GM19438 (cell line): ENCODE measurements at regions not wholly inside any gene's neighbourhood (a gene's known extent, or its start where the extent isn't known, plus 50 kb on each side); places are given as distances from the start of the nearest gene placed in this dataset.
A peak's percentile ranks its signal among the peaks of the same experiment; 100 is the strongest.
"Not testable (repeated sequence)": the region's sequence is repeated elsewhere in the genome, so short reads cannot be mapped to it uniquely, and the experiment has no call there.

Experiments used
- ATAC-seq: cut with Tn5 transposase; IDR thresholded peaks from one replicate; pipeline ENCODE4 v1.9.1; 2021; ENCODE audit warnings: low read depth; ENCODE audit not compliant: unreplicated experiment

DNA sequence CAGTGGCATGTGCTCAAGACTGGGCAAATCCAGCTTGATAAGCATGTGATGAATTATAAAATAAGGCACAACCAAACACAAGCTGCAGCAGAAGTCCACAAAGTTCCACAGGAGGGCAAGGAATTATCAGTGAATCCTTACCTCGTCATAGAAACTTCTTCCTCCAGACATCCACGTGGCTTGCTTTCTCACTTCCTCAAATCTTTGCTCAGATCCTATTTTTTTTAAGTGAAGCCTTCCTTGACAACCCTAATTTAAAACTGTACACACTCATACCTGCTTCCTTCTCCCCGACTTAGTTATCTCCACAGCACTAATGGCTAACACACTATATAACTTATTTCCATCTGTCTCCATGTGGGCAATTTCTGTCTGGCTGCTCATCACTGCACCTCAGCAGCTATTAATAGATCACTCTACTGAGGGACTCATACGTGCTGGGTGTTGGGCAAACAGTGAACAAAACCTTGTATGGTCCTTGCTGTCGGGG, 320.7 kb downstream of the KLF13 start:
- ATAC-seq: not testable (repeated sequence)

DNA sequence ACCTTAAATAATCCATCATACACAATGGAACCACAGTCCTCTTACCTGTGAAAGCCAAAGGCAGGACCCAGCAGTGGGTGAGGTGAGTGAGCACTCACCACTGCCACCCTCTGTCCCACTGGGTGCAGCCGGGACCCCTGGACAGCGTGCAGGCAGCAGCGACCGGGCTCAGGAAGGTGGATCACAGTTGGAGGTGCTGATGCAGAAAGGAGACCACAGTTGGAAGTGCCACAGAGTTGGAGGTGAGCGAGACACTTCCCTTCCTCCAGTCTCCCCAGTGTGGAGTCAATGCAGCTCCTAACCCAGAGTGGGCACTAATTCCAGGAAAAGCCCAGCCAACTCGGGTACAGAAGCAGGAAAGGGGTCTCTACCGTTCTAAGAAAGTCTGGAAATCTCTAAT, 323.0 kb downstream of the KLF13 start:
- ATAC-seq: not testable (repeated sequence)

DNA sequence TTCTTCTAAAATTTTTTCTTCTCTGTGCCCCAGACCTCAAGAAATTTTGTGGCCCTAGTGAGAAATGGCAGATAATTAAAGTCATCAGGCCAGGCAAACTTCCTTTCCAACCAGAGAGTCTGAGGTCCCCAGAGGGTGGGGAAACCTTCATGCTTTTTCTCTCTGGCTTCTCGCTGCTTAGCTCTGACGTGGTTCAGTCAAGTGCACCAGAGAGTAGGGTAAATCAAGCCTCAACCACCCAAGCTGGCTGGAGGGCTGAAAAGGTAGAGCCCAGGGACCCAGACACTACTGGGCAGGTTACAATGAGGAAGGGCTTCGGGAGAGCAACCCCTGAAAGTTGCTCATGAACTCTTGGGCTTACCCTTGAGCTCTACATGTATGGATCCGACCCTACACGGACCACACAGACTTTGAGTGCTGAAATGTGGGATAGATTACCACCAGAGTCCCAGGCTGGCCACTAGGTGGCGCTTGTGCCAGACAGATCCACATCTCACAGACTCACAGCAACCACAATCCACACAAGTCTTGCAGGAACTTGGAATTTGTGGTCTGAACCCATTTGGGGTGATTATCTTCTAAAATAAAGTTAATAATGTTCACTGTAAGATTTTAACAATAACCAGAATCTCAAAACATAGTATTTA, 323.5 kb downstream of the KLF13 start:
- not testable (repeated sequence) for ATAC-seq

DNA sequence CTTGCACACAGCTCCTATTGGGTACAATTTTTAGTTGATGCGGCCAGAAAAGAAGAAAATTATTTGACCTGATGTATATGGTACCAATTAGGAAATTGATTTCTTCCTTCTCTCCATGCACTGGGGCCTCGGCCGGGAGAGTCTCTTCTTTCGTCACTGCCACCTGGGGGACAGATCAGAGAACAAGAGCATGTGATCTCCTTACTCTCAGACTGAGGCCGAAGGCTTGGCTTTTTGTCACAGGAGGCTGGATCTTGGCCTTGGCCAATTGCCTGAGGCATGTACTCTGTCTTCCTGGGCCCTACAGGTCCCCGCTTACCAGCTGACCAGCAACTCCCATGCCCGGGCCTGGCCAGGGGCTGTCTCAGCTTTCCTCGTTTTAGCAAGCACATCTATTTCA, 330.3 kb downstream of the KLF13 start:
- not testable (repeated sequence) for ATAC-seq

DNA sequence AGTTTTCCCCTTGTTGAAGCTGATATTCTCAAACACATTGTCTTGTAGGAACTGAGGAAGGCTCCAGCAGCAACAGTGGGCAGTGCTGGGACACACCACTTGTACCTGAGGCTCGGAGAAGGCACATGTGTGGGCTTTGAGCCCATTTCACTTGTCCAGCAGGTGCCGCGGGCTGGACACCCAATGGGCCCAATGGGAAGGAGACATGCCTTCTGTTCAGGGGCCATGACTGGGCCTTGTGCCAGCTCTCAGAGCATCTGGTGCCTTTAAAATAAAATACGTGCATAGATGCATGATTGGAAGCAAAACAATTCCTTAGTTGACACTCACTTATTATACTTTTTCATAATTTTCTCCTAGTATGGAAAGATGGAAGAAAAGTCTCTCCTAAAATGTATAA, 334.2 kb downstream of the KLF13 start:
- ATAC-seq: no peak

DNA sequence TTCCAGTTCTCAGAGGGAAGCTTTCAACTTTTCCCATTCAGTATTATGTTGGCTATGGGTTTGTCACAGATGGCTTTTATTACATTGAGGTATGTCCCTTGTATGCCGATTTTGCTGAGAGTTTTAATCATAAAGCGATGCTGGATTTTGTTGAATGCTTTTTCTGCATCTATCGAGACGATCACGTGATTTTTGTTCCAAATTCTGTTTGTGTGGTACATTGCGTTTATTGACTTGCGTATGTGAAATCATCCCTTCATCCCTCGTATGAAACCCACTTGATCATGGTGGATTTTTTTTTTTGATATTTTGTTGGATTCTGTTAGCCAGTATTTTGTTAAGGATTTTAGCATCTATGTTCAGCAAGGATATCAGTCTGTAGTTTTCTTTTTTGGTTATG, 339.1 kb downstream of the KLF13 start:
- not testable (repeated sequence) for ATAC-seq

DNA sequence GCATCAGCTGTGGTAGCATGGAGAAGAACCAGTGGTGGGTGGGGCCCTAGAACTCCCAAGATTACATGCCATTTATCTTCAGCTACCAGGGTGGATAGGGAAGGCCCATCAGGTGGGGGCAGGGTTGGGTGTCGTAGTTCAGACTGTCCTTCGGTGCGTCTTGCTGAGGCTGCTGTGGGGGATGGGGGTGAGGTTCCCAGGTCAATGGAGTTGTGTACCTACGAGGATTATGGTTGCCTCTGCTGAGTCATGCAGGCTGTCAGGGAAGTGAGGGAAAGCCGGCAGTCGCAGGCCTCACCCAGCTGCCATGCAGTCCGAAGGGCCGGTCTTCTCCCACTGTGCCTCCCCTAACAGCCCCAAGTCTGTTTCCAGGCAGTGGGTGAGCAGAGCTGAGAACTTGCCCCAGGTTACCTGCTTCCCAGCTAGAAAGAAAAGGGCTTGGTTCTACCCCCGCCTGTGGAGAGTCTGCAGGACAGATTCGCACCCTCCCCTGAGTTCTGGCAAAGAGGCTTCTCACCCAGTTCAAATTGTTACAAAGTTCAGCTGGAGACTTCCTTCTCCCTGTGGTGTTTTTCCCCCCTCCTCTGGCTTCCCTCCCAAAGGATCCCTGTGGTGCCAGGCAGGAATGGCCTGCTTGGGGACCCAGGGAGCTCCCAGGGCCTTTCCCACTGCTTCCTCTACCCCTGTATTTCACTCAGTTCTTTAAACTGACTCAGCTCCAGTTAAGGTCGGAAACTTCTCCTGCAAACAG, 342.7 kb downstream of the KLF13 start:
- ATAC-seq: not testable (repeated sequence)

DNA sequence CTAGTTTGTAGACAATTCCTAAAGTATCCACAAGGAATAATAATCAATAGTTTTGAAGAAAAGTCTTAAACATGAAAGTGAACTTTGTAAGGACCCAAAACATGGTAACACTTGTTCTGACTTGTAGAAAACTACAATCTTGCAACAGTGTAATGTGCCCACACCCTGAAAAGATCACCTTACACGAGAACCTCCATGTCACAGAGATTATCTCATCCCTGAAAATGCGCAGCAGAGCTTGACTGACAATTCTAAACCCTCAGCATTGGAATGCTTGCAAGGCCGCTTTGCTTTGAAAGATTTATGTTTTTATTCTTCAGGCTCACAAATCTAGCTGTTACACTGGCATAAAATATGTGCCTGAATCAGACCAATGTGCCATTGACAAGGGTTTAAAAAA, 346.6 kb downstream of the KLF13 start:
- ATAC-seq: not testable (repeated sequence)

DNA sequence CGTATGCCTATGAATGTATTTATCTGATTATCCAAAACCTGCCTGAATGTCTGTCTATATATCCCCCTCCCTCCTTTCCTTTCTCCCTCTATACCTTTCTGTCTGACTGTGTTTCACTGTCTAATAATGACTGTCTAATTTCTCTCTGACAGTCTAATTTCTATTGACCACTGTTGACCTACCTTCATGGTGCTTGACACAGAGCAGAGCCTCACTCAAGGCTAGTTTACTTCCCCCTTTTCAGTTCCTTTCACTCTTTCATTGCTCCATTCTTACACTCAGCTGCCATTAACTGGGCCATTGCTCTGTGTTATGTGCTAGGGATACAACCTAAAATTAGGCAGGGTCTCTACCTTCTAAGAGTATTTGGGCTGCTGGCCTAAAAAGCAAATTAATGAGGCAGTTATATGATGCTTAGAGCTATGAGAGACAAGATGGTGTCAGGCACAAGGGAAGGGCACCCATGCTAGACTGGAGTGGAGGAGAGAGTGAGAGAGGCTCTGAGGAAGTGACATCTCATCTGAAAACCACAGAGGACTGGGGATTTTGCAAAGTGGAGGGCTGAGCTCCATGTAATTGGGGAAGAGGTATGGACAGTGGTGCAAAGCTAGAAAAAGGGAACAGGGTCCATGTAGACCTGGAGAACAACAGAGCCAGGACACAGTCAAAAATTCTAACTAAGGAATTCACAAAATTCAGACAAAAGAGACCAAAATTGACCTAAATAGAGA, 348.6 kb upstream of the CHRNA7 start:
- ATAC-seq: not testable (repeated sequence)

DNA sequence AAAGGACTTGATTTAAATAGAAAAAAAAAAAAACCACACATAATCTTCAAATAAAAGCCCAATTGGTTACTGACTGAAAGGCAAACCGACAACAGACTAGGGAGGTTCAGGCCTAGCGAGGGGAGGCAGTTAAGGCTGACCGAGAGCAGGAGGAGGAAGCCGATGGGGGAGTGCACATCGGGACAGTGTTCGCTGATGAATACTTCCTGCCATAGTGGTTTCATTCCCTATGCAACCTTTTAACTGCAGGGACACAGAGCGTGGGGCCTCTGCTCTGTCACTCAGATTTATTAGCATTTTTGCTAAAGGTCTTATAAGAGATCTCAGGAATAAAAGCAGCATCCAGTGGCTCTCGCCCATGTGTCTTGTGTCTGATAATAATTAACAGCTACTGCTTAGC, 343.2 kb upstream of the CHRNA7 start:
- ATAC-seq: not testable (repeated sequence)

DNA sequence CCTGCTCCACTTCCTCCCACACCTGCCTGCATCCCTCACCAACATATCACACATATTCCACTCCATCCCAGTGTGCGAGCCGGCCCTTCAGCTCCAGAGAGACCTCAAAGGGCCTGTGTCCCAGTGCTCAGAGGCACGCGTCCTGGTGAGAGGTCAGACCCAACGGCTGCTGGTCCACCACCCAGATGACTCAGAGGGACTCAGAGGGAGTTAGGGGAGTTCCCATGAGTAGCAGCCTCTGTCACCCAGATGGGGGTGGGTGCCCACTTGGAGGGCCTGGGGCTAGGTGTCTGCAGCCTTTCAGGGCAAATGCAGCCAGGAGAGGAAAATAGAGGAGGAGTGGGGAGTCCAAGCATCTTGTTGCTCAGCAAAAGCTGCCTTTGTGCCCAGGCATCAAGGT, 333.8 kb upstream of the CHRNA7 start:
- not testable (repeated sequence) for ATAC-seq

DNA sequence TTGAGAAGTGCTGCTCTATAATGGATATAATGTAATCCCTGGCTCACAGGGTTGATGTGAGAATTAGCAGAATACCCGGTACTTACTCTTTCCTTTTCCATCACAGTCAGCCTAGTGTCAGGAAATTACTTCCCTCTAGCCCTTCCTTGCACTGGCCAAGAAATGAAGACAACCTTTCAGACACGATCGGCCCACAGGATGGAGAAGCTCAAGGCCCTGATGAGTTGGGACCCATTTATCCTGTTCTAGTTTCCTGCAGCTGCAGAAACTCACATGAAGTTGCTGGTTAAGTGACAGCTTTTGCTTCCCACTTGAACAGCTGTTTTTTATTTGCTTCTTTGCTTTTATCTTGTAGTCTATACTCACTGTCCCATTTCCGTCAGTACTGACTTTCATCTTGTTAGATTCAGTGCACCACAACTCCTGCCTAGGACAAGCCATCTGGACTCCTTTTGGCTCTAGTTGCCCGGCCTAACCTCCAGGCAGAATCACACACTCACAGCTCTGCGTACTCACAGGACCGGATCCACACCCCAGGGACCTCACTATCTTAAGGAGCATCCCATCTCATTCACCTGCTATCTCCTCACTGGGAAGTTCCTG, 325.1 kb upstream of the CHRNA7 start:
- not testable (repeated sequence) for ATAC-seq

DNA sequence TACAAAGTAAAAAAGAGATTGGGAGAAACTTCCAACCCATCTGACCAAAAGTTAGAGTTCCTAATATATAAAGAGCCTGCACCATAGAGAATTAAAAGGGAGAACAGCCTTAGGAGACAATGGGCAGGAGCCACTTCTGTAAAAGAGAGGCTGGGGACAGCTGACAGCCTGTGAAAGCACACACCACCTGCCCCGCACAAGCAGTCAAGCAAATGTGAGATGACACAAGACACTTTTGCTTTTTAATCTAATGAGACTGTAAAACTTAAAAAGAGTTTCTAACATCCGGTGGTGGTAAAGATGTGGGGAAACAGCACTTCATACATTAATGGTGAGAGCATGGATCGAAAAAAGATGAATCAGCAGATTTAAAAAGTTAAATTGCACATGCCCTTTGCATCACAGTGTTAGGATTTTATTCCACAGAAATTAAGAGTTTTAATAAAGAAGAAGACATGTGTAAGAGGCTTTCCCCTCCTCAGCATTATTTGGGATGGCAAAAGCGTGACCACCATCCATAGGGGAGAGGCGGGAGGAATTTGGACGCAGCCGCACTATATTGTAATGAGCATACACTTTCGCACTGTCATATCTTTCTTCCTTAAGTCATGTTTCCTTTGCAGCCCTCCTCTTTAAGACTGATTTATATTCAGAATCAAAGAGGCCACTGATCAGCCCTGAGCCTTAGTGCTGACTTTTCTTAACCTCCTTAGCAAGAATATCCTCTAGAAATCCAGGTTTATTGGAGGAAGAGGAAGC, 322.2 kb upstream of the CHRNA7 start:
- peak; percentile 51 for ATAC-seq

DNA sequence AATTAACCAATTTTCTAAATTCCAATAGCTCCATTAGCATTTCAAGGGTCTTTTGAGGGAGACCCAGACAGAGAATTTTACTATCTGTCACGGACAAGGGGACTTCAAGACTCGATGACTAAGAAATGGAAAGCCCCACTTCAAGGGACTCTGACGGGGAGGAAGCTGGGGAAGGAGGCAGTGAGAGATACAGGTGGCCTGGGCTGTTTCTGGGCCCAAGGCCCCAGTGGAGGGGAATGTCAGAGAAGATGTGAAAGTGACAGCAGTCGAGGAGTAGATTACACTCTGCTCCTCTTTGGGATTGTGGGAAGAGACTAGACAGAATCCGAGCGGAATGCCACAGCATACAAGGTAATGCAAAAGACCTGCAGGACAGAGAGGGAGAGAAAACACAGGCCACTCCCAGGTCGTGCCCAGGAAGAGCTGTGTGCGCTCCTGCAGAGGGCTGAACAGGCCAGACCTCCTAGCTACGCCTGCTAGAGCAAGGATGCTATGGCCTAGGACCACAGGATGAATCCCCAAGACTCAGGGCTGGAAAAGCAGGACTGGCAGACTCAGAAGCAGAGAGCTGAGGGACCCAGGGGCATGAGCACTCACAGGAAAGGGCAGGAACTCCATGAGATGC, 321.5 kb upstream of the CHRNA7 start:
- ATAC-seq: peak; percentile 79

DNA sequence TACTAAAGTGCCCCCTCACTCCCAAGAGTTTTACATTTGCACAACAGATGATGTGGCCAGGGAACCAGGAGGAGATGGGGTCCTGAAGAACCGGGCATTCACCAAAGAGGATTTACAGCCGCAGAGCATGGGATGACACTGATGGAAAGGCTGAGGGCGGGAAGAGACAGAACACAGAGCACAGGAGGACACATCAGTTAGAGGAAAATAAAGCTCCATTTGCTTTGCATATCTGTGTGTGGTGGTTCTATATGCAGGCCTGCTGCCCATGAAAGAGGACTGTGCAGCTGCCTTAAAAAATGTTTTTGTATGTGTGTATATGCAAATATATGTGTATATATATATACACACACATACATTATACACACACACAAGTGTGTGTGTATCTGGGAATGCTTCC, 320.8 kb upstream of the CHRNA7 start:
- ATAC-seq: not testable (repeated sequence)

DNA sequence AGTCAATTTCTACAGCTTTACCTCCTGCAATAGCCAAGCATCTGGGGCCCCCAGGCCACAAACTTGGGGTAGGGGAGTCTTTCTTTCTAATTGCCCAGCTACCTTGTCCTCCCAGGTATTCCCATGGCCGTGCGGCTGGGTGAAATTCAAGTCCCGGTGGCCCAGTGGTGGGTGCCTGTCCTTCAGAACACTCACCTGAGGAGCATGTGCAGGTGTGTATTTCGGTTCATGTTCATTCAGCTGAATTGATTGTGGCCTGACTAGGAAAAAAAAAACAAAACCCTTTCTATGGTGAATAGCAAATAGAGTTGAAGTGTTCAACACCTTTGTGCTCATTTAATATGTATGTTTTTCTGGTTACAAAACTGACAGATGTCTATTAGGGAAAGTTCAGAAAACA, 319.5 kb upstream of the CHRNA7 start:
- not testable (repeated sequence) for ATAC-seq

DNA sequence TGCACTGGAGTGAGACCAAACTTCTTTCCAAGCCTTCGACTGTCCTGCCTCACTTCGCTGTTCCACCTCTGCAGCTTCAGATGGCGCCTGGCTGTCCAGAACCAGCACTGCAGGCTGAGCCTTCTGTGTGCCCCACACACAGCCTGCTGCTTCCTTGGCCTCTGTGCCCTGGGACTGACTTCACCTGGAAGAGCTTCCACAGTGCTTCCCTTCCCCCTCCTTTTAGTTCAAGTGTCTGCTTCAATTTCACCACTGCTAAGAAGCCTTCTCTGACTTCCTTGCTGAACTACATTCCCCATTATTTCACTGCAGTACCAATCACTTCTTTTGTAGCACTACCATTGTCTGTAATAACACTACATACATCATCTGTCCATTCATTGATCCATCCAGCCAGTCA, 315.1 kb upstream of the CHRNA7 start:
- not testable (repeated sequence) for ATAC-seq

DNA sequence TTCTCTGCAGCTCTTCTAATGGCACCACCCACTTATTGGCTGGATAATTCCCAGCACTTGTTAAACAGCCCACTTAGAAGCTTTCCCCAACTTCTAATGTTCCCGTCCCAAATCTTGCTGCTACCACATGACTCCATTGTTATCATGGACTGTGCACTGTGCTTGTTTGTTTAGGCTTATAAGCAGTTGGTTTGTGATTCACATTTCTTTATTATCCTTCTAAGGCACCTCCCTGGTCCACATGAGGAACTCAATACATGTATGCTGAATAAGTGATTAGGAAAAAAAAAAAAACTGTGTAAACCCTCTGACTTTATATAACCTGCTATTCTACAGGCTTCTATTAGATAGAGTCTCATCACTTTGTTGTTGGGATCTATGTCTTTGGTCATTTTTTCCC, 311.7 kb upstream of the CHRNA7 start:
- ATAC-seq: not testable (repeated sequence)

DNA sequence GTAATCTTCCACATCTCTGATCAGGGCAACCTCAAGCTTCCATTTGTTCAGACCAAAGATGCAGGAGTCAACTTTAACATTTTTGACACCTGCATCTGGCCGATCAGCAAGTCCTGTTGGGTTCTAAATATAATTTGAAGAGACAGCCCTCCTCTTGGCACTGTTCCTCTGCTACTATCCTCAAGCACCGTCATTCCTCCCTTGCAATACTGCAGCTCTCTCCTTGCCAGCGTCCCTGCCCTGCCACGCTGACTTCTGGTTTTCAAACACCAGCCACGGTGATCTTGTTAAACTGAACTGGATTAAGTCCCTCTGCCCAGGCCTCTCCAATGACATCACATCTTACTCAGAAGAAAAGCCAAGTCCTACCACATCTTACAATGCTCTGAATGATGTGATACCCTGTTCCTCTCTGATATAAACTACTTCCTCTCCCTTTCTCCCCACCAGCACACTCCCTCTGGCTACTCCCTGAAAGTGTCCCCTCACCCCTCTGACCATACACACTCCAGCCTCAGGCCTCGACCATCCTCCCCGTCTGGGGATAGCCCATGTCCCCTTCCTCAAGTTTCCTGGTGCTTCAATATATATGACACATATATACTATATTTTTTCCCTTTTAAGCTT, 310.8 kb upstream of the CHRNA7 start:
- not testable (repeated sequence) for ATAC-seq
